GM18508 (cell line): ENCODE measurements at regions not wholly inside any gene's neighbourhood (a gene's known extent, or its start where the extent isn't known, plus 50 kb on each side); places are given as distances from the start of the nearest gene placed in this dataset.
"Not testable (repeated sequence)": the region's sequence is repeated elsewhere in the genome, so short reads cannot be mapped to it uniquely, and the experiment has no call there.

ENCODE experiments used
- ATAC-seq: cut with Tn5 transposase; IDR thresholded peaks from one replicate; pipeline ENCODE4 v1.9.1; 2021; ENCODE audit warnings: moderate number of reproducible peaks; ENCODE audit not compliant: insufficient read depth, unreplicated experiment

- ATAC-seq: no peak
Observed at GRCh38 chr7:142451296-142451695, 193.4 kb upstream of the PRSS58 start.

DNA sequence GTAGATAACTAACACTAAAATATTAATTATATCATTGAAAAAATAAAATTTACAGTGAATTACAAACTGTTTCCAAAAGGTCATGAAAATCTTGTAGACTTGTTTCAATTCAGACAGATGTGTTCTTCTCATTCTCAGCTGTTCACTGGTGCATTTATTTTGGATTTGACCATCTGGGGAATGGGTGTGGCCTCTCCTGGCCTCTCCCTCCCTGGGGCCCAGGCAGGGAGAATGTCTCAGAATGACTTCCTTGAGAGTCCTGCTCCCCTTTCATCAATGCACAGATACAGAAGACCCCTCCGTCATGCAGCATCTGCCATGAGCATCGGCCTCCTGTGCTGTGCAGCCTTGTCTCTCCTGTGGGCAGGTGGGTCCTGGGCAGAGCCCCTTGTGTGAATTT is 192.8 kb upstream of the PRSS58 start:
- no peak for ATAC-seq

DNA sequence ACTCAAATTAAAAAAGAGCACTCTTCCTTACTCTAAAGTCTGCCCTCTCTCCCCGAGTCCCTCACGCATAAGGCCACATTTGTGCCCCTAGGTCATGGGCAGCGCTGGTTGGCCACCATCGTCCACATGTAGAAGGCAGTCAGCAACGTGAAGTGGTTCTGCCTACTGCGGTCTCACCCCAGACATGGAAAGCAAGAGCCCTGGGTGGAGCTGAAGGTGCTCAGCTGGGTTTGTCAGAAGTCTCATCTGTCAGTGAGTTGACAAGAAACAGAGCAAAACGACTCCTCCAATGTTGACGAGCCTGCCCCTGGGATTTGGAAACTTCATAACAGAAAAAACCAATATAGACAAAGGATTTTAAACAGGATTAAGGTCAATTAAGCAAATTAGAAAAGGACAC is 192.3 kb upstream of the PRSS58 start:
- no peak for ATAC-seq

DNA sequence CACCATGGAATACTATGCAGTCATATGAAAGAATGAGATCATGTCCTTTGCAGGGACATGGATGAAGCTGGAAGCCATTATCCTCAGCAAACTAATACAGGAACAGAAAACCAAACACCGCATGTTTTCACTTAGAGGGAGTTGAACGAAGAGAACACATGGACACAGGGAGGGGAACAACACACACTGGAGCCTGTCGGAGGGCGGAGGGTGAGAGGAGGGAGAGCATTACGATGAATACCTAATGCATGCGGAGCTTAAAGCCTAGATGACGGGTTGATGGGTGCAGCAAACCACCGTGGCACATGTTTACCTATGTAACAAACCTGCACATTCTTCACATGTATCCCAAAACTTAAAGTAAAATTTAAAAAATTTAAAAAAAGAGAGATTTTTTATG is 191.0 kb upstream of the PRSS58 start:
- ATAC-seq: not testable (repeated sequence)

DNA sequence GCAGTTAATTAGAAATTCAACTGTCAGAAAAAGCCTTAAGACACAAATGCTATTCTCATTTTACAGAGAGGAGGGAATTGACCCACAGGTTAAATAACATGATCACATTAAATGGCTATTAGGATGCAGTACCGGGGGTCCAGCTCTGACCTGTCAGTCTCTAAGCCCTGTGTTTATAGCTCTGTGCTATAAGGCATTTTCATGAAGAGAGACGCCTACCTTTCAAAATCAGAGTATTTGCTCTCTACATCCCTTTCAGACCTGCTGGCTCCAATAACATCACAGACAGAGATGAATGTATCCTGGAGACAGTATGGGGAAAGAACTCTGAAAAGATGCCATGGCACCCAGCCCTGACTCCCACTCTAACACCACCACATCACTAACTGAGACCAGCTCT is 189.9 kb upstream of the PRSS58 start:
- ATAC-seq: no peak

- ATAC-seq: no peak
Observed at GRCh38 chr7:142445019-142445686, 187.3 kb upstream of the PRSS58 start.

- ATAC-seq: no peak
Observed at GRCh38 chr7:142443216-142444010, 185.6 kb upstream of the PRSS58 start.

- no peak for ATAC-seq
Observed at GRCh38 chr7:142442396-142442795, 184.5 kb upstream of the PRSS58 start.

DNA sequence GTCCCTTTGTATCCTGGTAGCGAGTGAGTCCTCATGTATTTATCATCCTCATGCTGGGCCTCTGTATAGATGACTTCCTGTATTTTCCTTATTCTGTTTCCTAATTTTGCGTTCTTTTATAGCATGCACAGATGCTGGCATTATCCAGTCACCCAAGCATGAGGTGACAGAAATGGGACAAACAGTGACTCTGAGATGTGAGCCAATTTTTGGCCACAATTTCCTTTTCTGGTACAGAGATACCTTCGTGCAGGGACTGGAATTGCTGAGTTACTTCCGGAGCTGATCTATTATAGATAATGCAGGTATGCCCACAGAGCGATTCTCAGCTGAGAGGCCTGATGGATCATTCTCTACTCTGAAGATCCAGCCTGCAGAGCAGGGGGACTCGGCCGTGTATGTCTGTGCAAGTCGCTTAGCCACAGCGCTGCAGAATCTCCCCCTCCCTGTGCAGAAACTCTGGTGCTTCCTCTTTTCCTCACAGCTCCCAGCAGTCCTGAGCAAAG is 183.1 kb upstream of the PRSS58 start:
- no peak for ATAC-seq

- ATAC-seq: no peak
Observed at GRCh38 chr7:142440219-142440905, 182.5 kb upstream of the PRSS58 start.

DNA sequence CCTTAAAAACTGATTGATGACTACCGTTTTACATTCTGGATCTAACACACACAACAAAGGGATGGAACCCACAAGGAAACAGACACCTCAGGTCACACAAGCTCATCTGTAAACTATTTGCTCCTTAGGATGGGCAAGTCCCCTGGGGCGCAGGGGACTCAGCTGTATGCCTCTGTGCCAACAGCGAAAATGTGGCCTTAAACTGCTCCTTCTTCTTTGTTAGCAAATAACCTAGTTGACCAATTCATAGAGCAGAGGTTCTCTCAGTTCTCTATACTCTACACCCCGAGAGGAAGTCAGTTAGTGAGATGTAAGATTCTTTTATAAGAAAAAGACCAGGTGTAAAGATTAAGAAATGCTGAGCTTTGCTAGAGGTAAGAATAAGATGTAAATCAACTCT is 181.9 kb upstream of the PRSS58 start:
- peak; percentile 46 for ATAC-seq

DNA sequence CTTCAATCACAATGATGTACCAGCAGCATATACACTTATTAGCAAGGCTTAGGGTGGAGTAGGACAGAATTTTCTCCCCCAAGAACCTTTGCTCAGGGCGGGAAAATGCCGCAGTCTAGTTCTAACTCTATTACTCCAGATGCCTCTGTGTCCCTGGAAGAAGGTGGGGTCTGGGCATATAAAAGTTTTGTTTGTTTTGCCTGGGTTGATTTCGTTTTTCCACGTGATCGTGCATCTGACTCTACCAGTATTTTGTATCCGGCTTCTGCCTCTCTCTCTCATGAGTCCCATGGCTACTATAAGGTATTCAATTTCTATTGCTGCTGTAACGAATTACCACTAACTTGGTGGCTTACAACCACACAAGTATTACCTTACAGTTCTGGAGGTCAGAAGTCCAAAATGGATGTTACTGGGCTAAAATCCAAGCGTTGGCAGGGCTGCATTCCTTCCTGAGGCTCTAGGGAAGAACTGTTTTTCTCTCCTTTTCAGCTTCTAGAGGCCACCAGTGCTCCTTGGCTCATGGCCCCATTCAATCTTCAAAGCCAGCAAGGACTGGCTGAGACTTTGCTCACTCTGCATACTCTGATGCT is 181.2 kb upstream of the PRSS58 start:
- ATAC-seq: no peak

DNA sequence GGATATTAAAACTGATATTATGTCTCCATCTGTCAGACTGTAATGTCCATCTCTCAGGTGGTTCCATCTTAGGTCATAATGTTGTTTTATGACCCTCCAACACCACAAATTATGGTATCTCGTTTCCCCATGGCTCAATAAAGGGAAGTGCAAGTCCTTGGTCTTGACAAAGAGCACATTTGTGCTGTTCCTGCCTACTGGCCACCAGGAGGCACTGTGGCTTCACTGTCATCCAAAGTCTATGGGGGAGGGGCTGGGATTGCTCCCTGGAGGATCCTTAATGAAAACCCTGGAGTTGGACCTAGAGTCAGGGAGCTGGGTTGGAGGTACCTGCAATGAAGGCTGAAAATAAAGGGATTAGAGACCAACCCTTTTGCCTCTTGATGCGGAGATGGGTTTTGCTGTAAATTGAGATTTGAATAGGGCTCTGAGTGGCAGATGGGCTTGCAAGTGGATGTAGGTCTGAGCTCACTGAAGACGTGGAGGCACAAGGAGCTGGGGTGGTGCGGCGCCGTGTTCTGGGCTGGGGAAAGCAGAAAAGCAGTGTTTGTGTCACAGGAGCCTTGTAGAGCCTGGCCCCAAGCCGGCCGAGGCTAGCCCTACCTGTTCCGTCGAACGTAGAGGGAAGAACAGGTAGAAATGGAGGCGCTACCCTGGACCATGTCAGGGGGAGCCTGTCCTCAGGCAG is 180.5 kb upstream of the PRSS58 start:
- ATAC-seq: peak; percentile 43

- no peak for ATAC-seq
Observed at GRCh38 chr7:142437741-142438140, 179.9 kb upstream of the PRSS58 start.

- ATAC-seq: no peak
Observed at GRCh38 chr7:142436601-142437000, 178.7 kb upstream of the PRSS58 start.

- ATAC-seq: not testable (repeated sequence)
Observed at GRCh38 chr7:142435606-142436005, 177.7 kb upstream of the PRSS58 start.

- no peak for ATAC-seq
Observed at GRCh38 chr7:142434666-142435167, 176.9 kb upstream of the PRSS58 start.

GRCh38 chr7:142434133-142434532 is 176.3 kb upstream of the PRSS58 start:
- not testable (repeated sequence) for ATAC-seq

DNA sequence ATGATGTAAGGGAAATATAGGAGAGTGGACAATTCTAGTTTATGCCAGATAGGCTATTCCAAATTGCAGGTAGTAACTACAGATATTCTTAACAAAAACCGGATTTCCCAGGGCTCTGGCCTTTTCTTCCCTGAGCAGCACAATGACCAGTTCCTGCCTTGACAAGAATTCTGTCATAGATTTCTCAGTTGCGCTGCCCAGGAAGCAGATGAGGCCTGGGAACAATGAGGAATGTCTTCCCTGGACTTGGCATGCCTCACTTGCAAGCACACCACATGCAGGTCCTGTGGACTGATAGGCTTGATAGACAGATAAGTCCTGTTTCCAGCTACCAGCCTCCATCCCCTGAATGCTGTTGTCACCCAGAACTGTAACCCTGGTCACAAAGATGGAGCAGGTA is 174.5 kb upstream of the PRSS58 start:
- ATAC-seq: no peak

GRCh38 chr7:142431491-142431890 is 173.6 kb upstream of the PRSS58 start:
- no peak for ATAC-seq
